Right lobe of liver (tissue), 4 donors: ENCODE measurements at regions not wholly inside any gene's neighbourhood (a gene's known extent, or its start where the extent isn't known, plus 50 kb on each side); places are given as distances from the start of the nearest gene placed in this dataset.

Source experiments
- POLR2A ChIP-seq: fragments of 450-650 bp; IDR thresholded peaks from one replicate; pipeline ENCODE4 v1.6.1; 2017; ENCODE audit warnings: antibody characterized with exemption, mild to moderate bottlenecking
- TF ChIP-seq, protein P1 (sequence below), 4 donors: fragments of 200-600 bp in 3 of 4; fragments of 450-650 bp in 1 of 4; IDR thresholded peaks; one replicate each; pipeline versions ENCODE4 v1.5.1 to v1.8.0; 2016 to 2022; ENCODE audit warnings: antibody characterized with exemption in 4 of 4, mild to moderate bottlenecking in 2 of 4
- donor health status: DM: no; HTN: no; CAD: no.
- donor health status: DM: no; HTN: no; CAD: no.
- donor health status: DM: no; HTN: yes; CAD: no.

DNA sequence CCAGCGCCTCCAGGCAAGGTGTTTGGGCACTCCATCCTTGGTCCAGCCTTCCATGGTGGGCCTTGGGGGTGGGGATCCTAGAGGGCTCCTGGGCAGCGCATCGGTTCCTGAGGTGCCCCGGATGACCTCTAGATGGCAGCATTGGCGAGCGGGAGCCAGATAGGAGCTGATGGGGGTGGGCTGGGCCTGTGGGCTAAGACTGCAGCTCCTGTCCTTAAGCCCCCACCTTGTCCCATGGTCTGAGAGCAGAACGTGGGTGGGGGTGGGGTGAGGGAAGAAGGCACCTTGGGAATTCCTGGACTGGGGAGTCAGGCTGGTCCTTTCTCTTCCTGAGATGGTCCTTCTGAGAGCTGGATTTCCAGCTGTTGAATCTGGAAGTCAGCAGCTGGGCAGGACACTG, 93.4 kb upstream of the CSF3R start:
- TF ChIP-seq, protein P1, sequence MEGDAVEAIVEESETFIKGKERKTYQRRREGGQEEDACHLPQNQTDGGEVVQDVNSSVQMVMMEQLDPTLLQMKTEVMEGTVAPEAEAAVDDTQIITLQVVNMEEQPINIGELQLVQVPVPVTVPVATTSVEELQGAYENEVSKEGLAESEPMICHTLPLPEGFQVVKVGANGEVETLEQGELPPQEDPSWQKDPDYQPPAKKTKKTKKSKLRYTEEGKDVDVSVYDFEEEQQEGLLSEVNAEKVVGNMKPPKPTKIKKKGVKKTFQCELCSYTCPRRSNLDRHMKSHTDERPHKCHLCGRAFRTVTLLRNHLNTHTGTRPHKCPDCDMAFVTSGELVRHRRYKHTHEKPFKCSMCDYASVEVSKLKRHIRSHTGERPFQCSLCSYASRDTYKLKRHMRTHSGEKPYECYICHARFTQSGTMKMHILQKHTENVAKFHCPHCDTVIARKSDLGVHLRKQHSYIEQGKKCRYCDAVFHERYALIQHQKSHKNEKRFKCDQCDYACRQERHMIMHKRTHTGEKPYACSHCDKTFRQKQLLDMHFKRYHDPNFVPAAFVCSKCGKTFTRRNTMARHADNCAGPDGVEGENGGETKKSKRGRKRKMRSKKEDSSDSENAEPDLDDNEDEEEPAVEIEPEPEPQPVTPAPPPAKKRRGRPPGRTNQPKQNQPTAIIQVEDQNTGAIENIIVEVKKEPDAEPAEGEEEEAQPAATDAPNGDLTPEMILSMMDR (IDR thresholded peaks at IDR 0.05): peak; percentile 56 to 79 (median 74)
- no peak for TF ChIP-seq POLR2A
